ENCODE measurements at regions not wholly inside any gene's neighbourhood (a gene's known extent, or its start where the extent isn't known, plus 50 kb on each side); places are given as distances from the start of the nearest gene placed in this dataset.
A peak's percentile ranks its signal among the peaks of the same experiment; 100 is the strongest.

DNA sequence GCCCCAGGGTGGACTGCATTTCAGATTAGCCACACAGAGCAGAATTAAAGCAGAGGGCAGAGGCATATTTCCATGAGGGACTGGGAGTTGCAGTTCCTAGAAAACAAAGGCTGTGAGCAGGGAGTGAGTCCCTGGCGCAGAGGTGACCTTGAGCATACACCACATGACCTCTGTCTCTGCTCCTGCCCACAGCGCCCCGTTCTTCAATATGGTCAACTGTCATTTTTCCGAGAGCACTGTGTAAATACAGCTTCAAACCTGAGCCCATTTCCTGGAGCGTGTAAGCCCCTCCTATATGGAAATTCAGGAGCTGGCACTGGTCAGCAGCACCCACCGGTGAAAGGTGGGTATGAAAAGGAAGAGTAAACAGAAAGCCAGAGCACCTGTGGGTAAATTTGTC is 192.2 kb upstream of the PELI2 start:
- TF ChIP-seq ZFX (IDR thresholded peaks at IDR 0.05), result no peak
- TF ChIP-seq, protein P1, sequence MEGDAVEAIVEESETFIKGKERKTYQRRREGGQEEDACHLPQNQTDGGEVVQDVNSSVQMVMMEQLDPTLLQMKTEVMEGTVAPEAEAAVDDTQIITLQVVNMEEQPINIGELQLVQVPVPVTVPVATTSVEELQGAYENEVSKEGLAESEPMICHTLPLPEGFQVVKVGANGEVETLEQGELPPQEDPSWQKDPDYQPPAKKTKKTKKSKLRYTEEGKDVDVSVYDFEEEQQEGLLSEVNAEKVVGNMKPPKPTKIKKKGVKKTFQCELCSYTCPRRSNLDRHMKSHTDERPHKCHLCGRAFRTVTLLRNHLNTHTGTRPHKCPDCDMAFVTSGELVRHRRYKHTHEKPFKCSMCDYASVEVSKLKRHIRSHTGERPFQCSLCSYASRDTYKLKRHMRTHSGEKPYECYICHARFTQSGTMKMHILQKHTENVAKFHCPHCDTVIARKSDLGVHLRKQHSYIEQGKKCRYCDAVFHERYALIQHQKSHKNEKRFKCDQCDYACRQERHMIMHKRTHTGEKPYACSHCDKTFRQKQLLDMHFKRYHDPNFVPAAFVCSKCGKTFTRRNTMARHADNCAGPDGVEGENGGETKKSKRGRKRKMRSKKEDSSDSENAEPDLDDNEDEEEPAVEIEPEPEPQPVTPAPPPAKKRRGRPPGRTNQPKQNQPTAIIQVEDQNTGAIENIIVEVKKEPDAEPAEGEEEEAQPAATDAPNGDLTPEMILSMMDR (conservative IDR thresholded peaks at IDR 0.05), result no peak
- no peak overlapping the region for H3K27ac ChIP-seq

DNA sequence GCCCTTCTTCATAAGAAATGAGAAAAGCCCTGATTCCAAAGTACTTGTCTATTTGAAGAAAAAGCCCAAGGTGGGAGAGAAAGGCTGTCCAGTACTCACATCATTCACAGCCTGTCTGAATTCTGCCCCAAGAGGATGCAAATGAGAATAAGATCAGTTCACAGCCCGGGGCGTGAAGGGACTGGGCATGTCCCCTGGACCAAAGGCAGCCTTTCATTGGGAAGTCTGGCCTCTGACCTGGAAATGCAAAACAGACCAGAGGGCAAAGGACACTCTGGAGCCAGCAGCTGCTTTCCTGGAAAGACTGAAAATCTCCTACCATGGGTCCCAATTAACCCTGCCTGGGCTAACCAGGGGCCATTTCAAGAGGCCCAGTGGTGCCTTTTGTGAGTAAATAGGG is 191.2 kb upstream of the PELI2 start:
- TF ChIP-seq, protein P1 (conservative IDR thresholded peaks at IDR 0.05), result no peak
- TF ChIP-seq ZFX (IDR thresholded peaks at IDR 0.05), result no peak
- no peak overlapping the region for H3K27ac ChIP-seq

DNA sequence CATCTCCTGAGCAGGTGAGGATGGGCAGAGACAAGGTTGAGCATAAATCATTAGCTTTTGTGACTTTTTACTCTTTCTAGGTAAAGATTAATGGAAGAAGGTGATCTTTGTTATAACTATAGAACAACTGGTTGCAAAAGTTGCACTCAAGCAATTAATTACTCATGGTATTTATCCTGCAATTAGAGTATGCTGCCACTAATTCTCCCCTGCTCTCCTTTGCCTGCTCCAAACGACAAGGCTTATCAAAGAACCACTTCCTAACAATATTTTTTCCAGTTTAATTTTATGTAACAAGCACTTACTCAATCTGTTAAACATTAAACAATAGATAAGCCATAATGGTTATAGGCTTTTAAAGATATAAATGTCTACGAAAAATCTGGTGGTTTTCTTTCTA is 189.9 kb upstream of the PELI2 start:
- TF ChIP-seq ZFX (IDR thresholded peaks at IDR 0.05), result no peak
- TF ChIP-seq, protein P1 (conservative IDR thresholded peaks at IDR 0.05), result no peak
- no peak overlapping the region for H3K27ac ChIP-seq

DNA sequence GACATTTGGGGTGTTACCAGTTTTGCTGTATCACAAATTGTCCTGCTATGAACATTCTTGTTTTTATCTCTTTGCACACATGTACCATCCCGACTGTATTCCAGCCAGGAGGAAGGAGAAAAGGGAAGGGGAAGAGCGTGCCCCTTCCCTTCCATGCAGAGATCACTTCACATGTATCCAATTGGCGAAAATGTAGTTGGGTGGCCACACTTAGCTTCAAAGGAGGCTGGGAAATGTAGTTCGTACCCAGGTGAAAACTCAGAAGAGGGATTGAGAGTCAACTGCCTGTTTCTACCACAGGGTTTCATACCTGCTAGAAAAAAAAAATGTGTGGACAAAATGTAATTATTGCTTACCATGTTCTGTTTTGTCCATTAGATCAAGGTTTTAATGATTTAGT is 189.1 kb upstream of the PELI2 start:
- H3K27ac ChIP-seq, result no peak overlapping the region
- TF ChIP-seq ZFX (IDR thresholded peaks at IDR 0.05), result no peak
- TF ChIP-seq, protein P1 (conservative IDR thresholded peaks at IDR 0.05), result no peak

DNA sequence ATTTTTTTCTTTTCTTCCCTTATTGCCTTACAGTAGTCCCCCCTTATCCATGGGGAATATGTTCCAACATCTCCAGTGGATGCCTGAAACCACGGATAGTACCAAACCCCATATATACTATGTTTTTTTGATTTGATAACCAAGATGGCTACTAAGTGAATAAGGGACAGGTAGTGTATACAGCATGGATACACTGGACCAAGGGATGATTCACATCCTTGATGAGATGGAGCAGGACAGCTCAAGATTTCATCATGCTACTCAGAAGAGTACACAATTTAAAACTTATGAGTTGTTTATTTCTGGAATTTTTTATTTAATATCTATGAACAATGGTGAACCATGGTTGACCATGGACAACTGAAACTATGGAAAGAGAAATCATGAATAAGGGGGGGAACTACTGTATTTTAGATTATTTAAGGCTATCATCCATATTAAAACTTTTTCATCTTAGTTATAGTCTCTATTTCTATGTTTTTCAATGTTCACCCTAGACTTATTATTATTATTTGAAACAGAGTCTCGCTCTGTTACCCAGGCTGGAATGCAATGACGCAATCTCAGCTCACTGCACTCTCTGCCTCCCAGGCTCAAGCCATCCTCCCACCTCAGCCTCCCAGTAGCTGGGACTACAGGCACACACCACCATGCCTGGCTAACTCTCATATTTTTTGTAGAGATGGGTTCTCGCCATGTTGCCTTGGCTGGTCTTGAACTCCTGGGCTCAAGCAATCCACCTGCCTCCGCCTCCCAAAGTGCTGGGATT is 188.0 kb upstream of the PELI2 start:
- no peak overlapping the region for H3K27ac ChIP-seq
- TF ChIP-seq ZFX (IDR thresholded peaks at IDR 0.05), result no peak
- TF ChIP-seq, protein P1 (conservative IDR thresholded peaks at IDR 0.05), result no peak

DNA sequence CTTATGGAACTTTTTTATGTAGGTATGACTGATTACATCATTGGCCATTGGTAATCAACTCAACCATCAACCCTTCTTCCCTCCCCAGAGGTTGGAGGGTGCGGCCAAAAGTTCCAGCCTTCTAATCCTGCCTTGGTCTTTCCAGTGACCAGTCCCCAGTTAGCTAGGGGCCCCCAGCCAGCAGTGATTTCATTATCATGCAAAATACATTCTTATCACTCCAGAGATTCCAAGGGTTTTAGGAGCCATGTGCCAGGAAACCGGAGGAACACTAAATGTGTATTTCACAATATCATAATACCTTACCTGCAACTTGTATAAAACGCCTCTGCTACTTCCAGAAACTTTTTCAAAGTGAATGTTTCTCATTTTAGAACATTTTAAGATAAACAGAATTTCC is 181.5 kb upstream of the PELI2 start:
- no peak for TF ChIP-seq ZFX (IDR thresholded peaks at IDR 0.05)
- TF ChIP-seq, protein P1 (conservative IDR thresholded peaks at IDR 0.05), result no peak
- H3K27ac ChIP-seq, result no peak overlapping the region

DNA sequence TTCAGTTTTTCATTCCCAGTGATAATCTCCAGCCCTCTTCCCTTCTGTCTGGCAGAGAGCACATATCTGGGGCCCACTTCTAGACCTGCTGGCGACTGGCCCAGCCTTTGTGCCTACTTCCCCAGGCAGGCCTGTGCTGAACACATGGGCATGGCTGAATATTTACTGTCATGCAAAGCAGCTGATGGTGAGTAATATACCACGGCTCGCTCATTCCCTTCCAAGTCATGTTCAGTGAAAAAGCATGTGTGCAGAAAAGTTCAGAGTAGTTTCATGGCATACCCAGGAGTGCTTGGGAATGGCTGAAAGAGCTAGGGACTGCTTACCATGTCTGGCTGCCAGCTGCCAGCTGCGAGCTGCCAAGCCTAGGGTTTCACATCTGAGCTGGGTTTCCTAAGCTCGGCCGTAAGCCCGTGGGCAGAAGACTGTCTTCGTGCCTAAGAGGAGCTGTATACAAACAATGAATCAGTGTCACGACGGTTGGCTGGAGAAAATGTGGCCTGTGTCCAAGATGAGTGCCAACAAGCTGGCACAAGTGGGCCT is 179.9 kb upstream of the PELI2 start:
- TF ChIP-seq ZFX (IDR thresholded peaks at IDR 0.05), result no peak
- TF ChIP-seq, protein P1 (conservative IDR thresholded peaks at IDR 0.05), result no peak
- H3K27ac ChIP-seq, result peak overlapping the region; percentile 4; the same call in 1 of the 2 replicates
